ENCODE measurements at regions not wholly inside any gene's neighbourhood (a gene's known extent, or its start where the extent isn't known, plus 50 kb on each side); places are given as distances from the start of the nearest gene placed in this dataset.
"Not testable (repeated sequence)": the region's sequence is repeated elsewhere in the genome, so short reads cannot be mapped to it uniquely, and the experiment has no call there.

DNA sequence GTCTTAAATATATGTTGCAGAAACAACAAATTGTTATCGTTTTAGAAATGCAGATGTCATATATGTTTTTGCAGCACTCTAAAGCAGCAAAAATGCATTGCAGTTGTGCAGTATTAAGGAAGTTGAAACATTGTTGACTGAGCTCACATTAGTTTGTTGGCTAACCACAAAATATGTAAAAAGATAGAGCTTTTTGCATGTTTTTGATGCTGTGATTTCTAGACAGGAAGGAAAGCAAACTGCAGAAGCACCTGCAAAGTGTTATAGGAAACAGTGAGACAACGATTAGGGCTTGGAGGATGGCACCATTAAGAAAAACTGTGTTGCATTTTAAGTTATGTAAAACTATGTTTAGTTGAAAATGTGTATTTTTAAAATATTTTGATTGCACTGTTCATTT lies 366.7 kb downstream of the SRGAP2C start:
- TF ChIP-seq, protein P1, sequence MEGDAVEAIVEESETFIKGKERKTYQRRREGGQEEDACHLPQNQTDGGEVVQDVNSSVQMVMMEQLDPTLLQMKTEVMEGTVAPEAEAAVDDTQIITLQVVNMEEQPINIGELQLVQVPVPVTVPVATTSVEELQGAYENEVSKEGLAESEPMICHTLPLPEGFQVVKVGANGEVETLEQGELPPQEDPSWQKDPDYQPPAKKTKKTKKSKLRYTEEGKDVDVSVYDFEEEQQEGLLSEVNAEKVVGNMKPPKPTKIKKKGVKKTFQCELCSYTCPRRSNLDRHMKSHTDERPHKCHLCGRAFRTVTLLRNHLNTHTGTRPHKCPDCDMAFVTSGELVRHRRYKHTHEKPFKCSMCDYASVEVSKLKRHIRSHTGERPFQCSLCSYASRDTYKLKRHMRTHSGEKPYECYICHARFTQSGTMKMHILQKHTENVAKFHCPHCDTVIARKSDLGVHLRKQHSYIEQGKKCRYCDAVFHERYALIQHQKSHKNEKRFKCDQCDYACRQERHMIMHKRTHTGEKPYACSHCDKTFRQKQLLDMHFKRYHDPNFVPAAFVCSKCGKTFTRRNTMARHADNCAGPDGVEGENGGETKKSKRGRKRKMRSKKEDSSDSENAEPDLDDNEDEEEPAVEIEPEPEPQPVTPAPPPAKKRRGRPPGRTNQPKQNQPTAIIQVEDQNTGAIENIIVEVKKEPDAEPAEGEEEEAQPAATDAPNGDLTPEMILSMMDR (IDR thresholded peaks at IDR 0.05): not testable (repeated sequence)
- not testable (repeated sequence) for TF ChIP-seq POLR2A (IDR thresholded peaks at IDR 0.05)

All from testis (tissue), 2 donors.